ENCODE measurements at regions not wholly inside any gene's neighbourhood (a gene's known extent, or its start where the extent isn't known, plus 50 kb on each side); places are given as distances from the start of the nearest gene placed in this dataset.

DNA sequence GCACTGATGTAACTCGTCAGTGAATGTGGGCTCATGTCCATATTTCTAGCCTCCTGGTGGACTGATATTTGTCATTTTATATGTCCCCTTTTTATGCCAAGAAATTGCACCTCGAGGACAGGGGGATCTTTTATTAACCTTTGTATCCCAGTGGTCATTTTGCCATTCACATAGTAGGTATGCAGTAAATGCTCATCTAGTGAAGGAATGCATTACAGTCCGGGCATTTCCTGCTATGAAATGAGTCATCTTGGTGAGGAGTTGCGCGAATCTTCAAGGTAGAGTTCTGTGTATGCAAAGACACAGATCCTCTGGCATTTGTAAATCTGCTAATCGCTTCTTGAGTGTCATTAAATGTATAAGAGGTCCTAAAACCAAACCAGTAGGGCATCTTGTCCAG, 755.5 kb upstream of the ADAMTS16 start:
- no peak for TF ChIP-seq SIN3A (IDR thresholded peaks at IDR 0.05; ENCODE audit: borderline replicate concordance, insufficient read depth, low read length)
- no peak for TF ChIP-seq REST (IDR thresholded peaks at IDR 0.05; ENCODE audit: insufficient read depth in 1 of 2, low read depth in 2 of 2, low read length in 2 of 2)
- no peak for TF ChIP-seq FOXP2 (optimal IDR thresholded peaks at IDR 0.05; ENCODE audit: borderline replicate concordance, extremely low read depth, extremely low read length, insufficient read depth)
- no peak for TF ChIP-seq POLR2AphosphoS5 (IDR thresholded peaks at IDR 0.05; ENCODE audit: low read depth, low read length)
- no peak for TF ChIP-seq TAF1 (IDR thresholded peaks at IDR 0.05; ENCODE audit: borderline replicate concordance, insufficient read depth, low read length)

DNA sequence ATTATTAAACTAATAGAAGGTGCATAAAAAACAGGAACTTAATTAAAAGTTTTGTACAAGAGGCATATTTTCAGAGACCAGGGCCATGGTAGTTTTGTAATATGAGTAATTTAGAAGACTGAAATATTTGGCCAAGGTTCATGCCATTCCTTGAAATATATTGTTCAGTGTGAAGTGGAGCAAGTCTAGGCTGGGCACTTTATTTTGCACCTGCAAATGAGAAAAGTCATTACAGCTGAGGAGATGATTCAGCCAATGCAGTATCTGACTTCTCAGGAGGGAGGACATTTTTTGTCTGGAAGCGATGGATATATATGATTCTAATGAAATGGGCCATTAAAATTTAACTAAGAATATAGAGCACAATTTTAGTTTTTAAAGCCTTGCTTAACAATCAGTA, 754.0 kb upstream of the ADAMTS16 start:
- TF ChIP-seq REST (IDR thresholded peaks at IDR 0.05; ENCODE audit: insufficient read depth in 1 of 2, low read depth in 2 of 2, low read length in 2 of 2), result no peak
- TF ChIP-seq POLR2AphosphoS5 (IDR thresholded peaks at IDR 0.05; ENCODE audit: low read depth, low read length), result no peak
- no peak for TF ChIP-seq FOXP2 (optimal IDR thresholded peaks at IDR 0.05; ENCODE audit: borderline replicate concordance, extremely low read depth, extremely low read length, insufficient read depth)
- TF ChIP-seq SIN3A (IDR thresholded peaks at IDR 0.05; ENCODE audit: borderline replicate concordance, insufficient read depth, low read length), result no peak
- TF ChIP-seq TAF1 (IDR thresholded peaks at IDR 0.05; ENCODE audit: borderline replicate concordance, insufficient read depth, low read length), result no peak

GRCh38 chr5:4387290-4387689, 752.8 kb upstream of the ADAMTS16 start:
- TF ChIP-seq TAF1 (IDR thresholded peaks at IDR 0.05; ENCODE audit: borderline replicate concordance, insufficient read depth, low read length), result no peak

- TF ChIP-seq SIN3A (IDR thresholded peaks at IDR 0.05; ENCODE audit: borderline replicate concordance, insufficient read depth, low read length) (no peak), FOXP2 (optimal IDR thresholded peaks at IDR 0.05; ENCODE audit: borderline replicate concordance, extremely low read depth, extremely low read length, insufficient read depth) (no peak), REST (IDR thresholded peaks at IDR 0.05; ENCODE audit: insufficient read depth in 1 of 2, low read depth in 2 of 2, low read length in 2 of 2) (no peak), TAF1 (IDR thresholded peaks at IDR 0.05; ENCODE audit: borderline replicate concordance, insufficient read depth, low read length) (no peak), POLR2AphosphoS5 (IDR thresholded peaks at IDR 0.05; ENCODE audit: low read depth, low read length) (no peak)
Measured at GRCh38 chr5:4395752-4396151, 744.4 kb upstream of the ADAMTS16 start.

DNA sequence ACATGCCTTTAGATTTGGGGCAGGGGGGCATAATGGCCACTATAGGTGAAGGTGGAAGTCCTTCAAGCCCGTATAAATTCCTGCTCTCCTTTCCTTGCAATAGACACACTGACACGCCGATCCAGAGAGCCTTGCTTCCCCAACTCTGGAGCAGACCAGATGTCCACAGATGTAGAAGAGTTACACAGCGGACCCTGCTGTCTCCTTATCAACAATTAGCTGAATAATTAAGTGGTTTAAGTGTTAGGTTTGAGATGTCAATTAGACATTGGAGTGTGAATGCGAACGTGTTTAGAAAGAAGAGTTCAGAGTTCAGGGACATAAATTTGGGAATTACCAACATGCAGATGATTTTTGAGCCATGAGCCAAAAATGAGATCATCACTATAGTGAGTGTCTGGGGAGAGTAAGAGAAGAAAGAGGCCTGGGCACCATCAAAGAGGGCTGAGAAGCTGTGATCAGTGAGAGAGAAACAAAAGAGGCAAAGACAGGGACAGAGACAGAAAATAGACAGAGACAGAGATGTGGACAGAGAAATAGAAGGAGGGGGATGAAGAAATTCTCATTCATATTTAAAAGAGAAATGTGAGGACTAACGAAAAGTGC, 734.4 kb upstream of the ADAMTS16 start:
- no peak for TF ChIP-seq TAF1 (IDR thresholded peaks at IDR 0.05; ENCODE audit: borderline replicate concordance, insufficient read depth, low read length)
- TF ChIP-seq REST (IDR thresholded peaks at IDR 0.05; ENCODE audit: insufficient read depth in 1 of 2, low read depth in 2 of 2, low read length in 2 of 2), result no peak
- TF ChIP-seq POLR2AphosphoS5 (IDR thresholded peaks at IDR 0.05; ENCODE audit: low read depth, low read length), result no peak
- TF ChIP-seq SIN3A (IDR thresholded peaks at IDR 0.05; ENCODE audit: borderline replicate concordance, insufficient read depth, low read length), result no peak
- TF ChIP-seq FOXP2 (optimal IDR thresholded peaks at IDR 0.05; ENCODE audit: borderline replicate concordance, extremely low read depth, extremely low read length, insufficient read depth), result no peak

All from PFSK-1 (cell line).